H9 (cell line): ENCODE measurements at regions not wholly inside any gene's neighbourhood (a gene's known extent, or its start where the extent isn't known, plus 50 kb on each side); places are given as distances from the start of the nearest gene placed in this dataset.

Experiments
- DNase-seq: peaks from one replicate; pipeline ENCODE4 v3.0.0-alpha.2; 2017
- H2AFZ ChIP-seq: one replicate; pipeline ENCODE4 v1.6.1; 2013; ENCODE audit warnings: mild to moderate bottlenecking, low read length, control low read depth, moderate library complexity
- H2AK5ac ChIP-seq: 2 replicates; pipeline ENCODE4 v1.6.1; 2013; ENCODE audit warnings: low read length, control low read depth, mixed read lengths; ENCODE audit not compliant: insufficient read length
- H2BK120ac ChIP-seq: one replicate; pipeline ENCODE4 v1.6.1; 2013; ENCODE audit warnings: low read depth, mild to moderate bottlenecking, low read length, control low read depth, inconsistent platforms; ENCODE audit not compliant: poor library complexity, severe bottlenecking
- H2BK12ac ChIP-seq: 2 replicates; pipeline ENCODE4 v1.6.1; 2013; ENCODE audit warnings: low read length, control low read depth, mixed read lengths, low read depth; ENCODE audit not compliant: insufficient read length
- H2BK15ac ChIP-seq: 2 replicates; pipeline ENCODE4 v1.6.1; 2013; ENCODE audit warnings: low read depth, low read length, control low read depth
- H2BK20ac ChIP-seq: one replicate; pipeline ENCODE4 v1.6.1; 2013; ENCODE audit warnings: low read depth, mild to moderate bottlenecking, low read length, control low read depth, inconsistent platforms; ENCODE audit not compliant: poor library complexity, severe bottlenecking
- H2BK5ac ChIP-seq: 2 replicates; pipeline ENCODE4 v1.6.1; 2013; ENCODE audit warnings: low read length, control low read depth, mixed read lengths; ENCODE audit not compliant: insufficient read length
- H3K14ac ChIP-seq: 2 replicates; pipeline ENCODE4 v1.6.1; 2013; ENCODE audit warnings: low read length, control low read depth; ENCODE audit not compliant: insufficient read depth
- H3K18ac ChIP-seq: 2 replicates; pipeline ENCODE4 v1.6.1; 2013; ENCODE audit warnings: low read depth, mild to moderate bottlenecking, mixed read lengths, low read length, control low read depth; ENCODE audit not compliant: insufficient read length
- H3K23ac ChIP-seq: 2 replicates; pipeline ENCODE4 v1.6.1; 2013; ENCODE audit warnings: low read length, control low read depth, mixed read lengths, low read depth; ENCODE audit not compliant: insufficient read length
- H3K23me2 ChIP-seq: 2 replicates; pipeline ENCODE4 v1.6.1; 2013; ENCODE audit warnings: low read depth, mild to moderate bottlenecking, mixed read lengths, low read length, control low read depth; ENCODE audit not compliant: insufficient read length, poor library complexity, severe bottlenecking
- H3K27ac ChIP-seq: 2 replicates; pipeline ENCODE4 v1.5.1; 2013; ENCODE audit warnings: low read length, control low read depth, mixed read lengths, low read depth; ENCODE audit not compliant: insufficient read length
- H3K27me3 ChIP-seq: 2 replicates; pipeline ENCODE4 v1.6.1; 2013; ENCODE audit warnings: low read length, control low read depth, inconsistent platforms; ENCODE audit not compliant: insufficient read depth
- H3K4ac ChIP-seq: 2 replicates; pipeline ENCODE4 v1.6.1; 2013; ENCODE audit warnings: low read depth, mild to moderate bottlenecking, control low read depth, inconsistent platforms, low read length, moderate library complexity
- H3K4me1 ChIP-seq: 2 replicates; pipeline ENCODE4 v1.6.1; 2013; ENCODE audit warnings: low read length, control low read depth, inconsistent platforms; ENCODE audit not compliant: insufficient read depth
- H3K4me2 ChIP-seq: 2 replicates; pipeline ENCODE4 v1.6.1; 2013; ENCODE audit warnings: low read length, control low read depth, mixed read lengths; ENCODE audit not compliant: insufficient read length, insufficient read depth
- H3K56ac ChIP-seq: 2 replicates; pipeline ENCODE4 v1.6.1; 2013; ENCODE audit warnings: low read depth, mild to moderate bottlenecking, mixed read lengths, low read length, control low read depth; ENCODE audit not compliant: insufficient read length
- H3K79me1 ChIP-seq: 2 replicates; pipeline ENCODE4 v1.6.1; 2013; ENCODE audit warnings: low read depth, mild to moderate bottlenecking, moderate library complexity, low read length, control low read depth, inconsistent platforms; ENCODE audit not compliant: insufficient read depth, poor library complexity, severe bottlenecking
- H3K79me2 ChIP-seq: 2 replicates; pipeline ENCODE4 v1.6.1; 2013; ENCODE audit warnings: low read length, control low read depth, inconsistent platforms; ENCODE audit not compliant: insufficient read depth
- H3K9ac ChIP-seq: 2 replicates; pipeline ENCODE4 v1.6.1; 2013; ENCODE audit warnings: low read length, control low read depth, mixed read lengths; ENCODE audit not compliant: insufficient read length; ENCODE audit errors: extremely low read depth
- H3K9me3 ChIP-seq: one replicate; pipeline ENCODE4 v1.6.1; 2013; ENCODE audit warnings: low read depth, low read length, inconsistent platforms; ENCODE audit not compliant: control insufficient read depth
- H3T11ph ChIP-seq: one replicate; pipeline ENCODE4 v1.6.1; 2013; ENCODE audit warnings: mild to moderate bottlenecking, low read length, control low read depth, inconsistent platforms
- H4K20me1 ChIP-seq: one replicate; pipeline ENCODE4 v1.6.1; 2013; ENCODE audit not compliant: control insufficient read depth, insufficient read length, insufficient read depth
- H4K5ac ChIP-seq: 2 replicates; pipeline ENCODE4 v1.6.1; 2013; ENCODE audit warnings: low read depth, mild to moderate bottlenecking, mixed read lengths, low read length, control low read depth; ENCODE audit not compliant: insufficient read length
- H4K8ac ChIP-seq: replicated peaks from 2 replicates; pipeline ENCODE4 v1.6.1; 2013; ENCODE audit warnings: low read length, control low read depth, mixed read lengths, low read depth; ENCODE audit not compliant: insufficient read length
- H4K91ac ChIP-seq: 2 replicates; pipeline ENCODE4 v1.6.1; 2013; ENCODE audit warnings: low read depth, mild to moderate bottlenecking, moderate library complexity, mixed read lengths, low read length, control low read depth; ENCODE audit not compliant: insufficient read length
- H3K27ac Mint-ChIP-seq, 3 experiments: 2 replicates in 2 of 3; 3 replicates in 1 of 3; pipeline ENCODE4 v1.8.0; 2020 to 2021; ENCODE audit warnings: mixed read lengths in 3 of 3, mild to moderate bottlenecking in 1 of 3, moderate library complexity in 1 of 3
- H3K27me3 Mint-ChIP-seq: 2 replicates; pipeline ENCODE4 v1.8.0; 2021; ENCODE audit warnings: low read depth, mild to moderate bottlenecking, moderate library complexity, mixed read lengths
- H3K36me3 Mint-ChIP-seq, 3 experiments: 2 replicates in 2 of 3; 3 replicates in 1 of 3; pipeline ENCODE4 v1.8.0; 2020 to 2021; ENCODE audit warnings: low read depth in 3 of 3, mixed read lengths in 3 of 3; ENCODE audit not compliant: insufficient read depth in 1 of 3
- H3K4me1 Mint-ChIP-seq, 2 experiments: 2 replicates each; pipeline ENCODE4 v1.8.0; 2020; ENCODE audit warnings: mixed read lengths in 2 of 2
- H3K4me3 Mint-ChIP-seq, 2 experiments: 2 replicates in 1 of 2; 3 replicates in 1 of 2; pipeline ENCODE4 v1.8.0; 2020 to 2021; ENCODE audit warnings: mild to moderate bottlenecking in 2 of 2, mixed read lengths in 2 of 2, moderate library complexity in 1 of 2
- H3K9me3 Mint-ChIP-seq, 2 experiments: 2 replicates in 1 of 2; 3 replicates in 1 of 2; pipeline ENCODE4 v1.8.0; 2020; ENCODE audit warnings: mild to moderate bottlenecking in 2 of 2, mixed read lengths in 2 of 2, moderate library complexity in 1 of 2
- WGBS: extraction: QIAGEN DNeasy Blood & Tissue Kit; methylation state at CpG from one replicate; pipeline ENCODE4 v1.1.7; 2013; ENCODE audit warnings: missing lambda C conversion rate, low lambda C conversion rate, mixed read lengths; ENCODE audit not compliant: insufficient read length; ENCODE audit errors: extremely low coverage; 5-methylcytosine and 5-hydroxymethylcytosine counted together
- TF ChIP-seq, protein P1 (sequence below): fragments of 200-600 bp; sonication (generic); conservative IDR thresholded peaks from 3 replicates; pipeline ENCODE4 v1.8.0; 2021; ENCODE audit warnings: antibody characterized with exemption, mild to moderate bottlenecking

- no peak overlapping the region for H4K8ac ChIP-seq
- no peak overlapping the region for H2AFZ ChIP-seq
- no peak overlapping the region for H4K5ac ChIP-seq
- no peaks in the 10 kb centered on the region for H3K79me2 ChIP-seq
- H2AK5ac ChIP-seq = no peak overlapping the region
- DNase-seq = peak; percentile 42
- peaks cover 15% of the 10 kb centered on the region for H3K23me2 ChIP-seq
- no CpG with 5 or more reads among the region's 19 CpGs for WGBS
- no peak overlapping the region for H4K91ac ChIP-seq
- no peak overlapping the region for H3K23ac ChIP-seq
- H3K4me1 Mint-ChIP-seq = peaks cover 7 to 15% of the 10 kb centered on the region in 2 experiments
- no peak overlapping the region for H2BK5ac ChIP-seq
- no peak overlapping the region for H3K56ac ChIP-seq
- H3K9me3 ChIP-seq = no peaks in the 10 kb centered on the region
- no peaks in the 10 kb centered on the region for H4K20me1 ChIP-seq
- H2BK12ac ChIP-seq = no peak overlapping the region
- no peak overlapping the region for H3K4ac ChIP-seq
- no peak overlapping the region for H3K9ac ChIP-seq
- no peaks in the 10 kb centered on the region; the same call in 1 of the 2 replicates for H3K4me1 ChIP-seq
- no peak overlapping the region for H3T11ph ChIP-seq
- H3K79me1 ChIP-seq = no peaks in the 10 kb centered on the region
- H2BK120ac ChIP-seq = no peak overlapping the region
- H3K27ac Mint-ChIP-seq = no peak overlapping the region; a peak in 1 of 7 replicates
- H3K36me3 Mint-ChIP-seq = no peaks in the 10 kb centered on the region; a peak in 1 of 7 replicates
- TF ChIP-seq, protein P1, sequence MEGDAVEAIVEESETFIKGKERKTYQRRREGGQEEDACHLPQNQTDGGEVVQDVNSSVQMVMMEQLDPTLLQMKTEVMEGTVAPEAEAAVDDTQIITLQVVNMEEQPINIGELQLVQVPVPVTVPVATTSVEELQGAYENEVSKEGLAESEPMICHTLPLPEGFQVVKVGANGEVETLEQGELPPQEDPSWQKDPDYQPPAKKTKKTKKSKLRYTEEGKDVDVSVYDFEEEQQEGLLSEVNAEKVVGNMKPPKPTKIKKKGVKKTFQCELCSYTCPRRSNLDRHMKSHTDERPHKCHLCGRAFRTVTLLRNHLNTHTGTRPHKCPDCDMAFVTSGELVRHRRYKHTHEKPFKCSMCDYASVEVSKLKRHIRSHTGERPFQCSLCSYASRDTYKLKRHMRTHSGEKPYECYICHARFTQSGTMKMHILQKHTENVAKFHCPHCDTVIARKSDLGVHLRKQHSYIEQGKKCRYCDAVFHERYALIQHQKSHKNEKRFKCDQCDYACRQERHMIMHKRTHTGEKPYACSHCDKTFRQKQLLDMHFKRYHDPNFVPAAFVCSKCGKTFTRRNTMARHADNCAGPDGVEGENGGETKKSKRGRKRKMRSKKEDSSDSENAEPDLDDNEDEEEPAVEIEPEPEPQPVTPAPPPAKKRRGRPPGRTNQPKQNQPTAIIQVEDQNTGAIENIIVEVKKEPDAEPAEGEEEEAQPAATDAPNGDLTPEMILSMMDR = no peak
- peak overlapping the region; percentile 71 to 84 for H3K4me3 Mint-ChIP-seq
- no peak overlapping the region for H3K18ac ChIP-seq
- no peak overlapping the region for H2BK20ac ChIP-seq
- H3K27ac ChIP-seq = no peak overlapping the region
- H3K9me3 Mint-ChIP-seq = no peaks in the 10 kb centered on the region
- no peak overlapping the region for H2BK15ac ChIP-seq
- H3K27me3 Mint-ChIP-seq = peaks cover 75% of the 10 kb centered on the region
- no peak overlapping the region; the same call in 1 of the 2 replicates for H3K14ac ChIP-seq
- H3K4me2 ChIP-seq = peak overlapping the region; percentile 98
- peaks cover 23% of the 10 kb centered on the region for H3K27me3 ChIP-seq
These were observed 133.2 kb upstream of the BARHL2 start for GRCh38 chr1:90850181-90850897.
